PC-3 (cell line): ENCODE measurements at regions not wholly inside any gene's neighbourhood (a gene's known extent, or its start where the extent isn't known, plus 50 kb on each side); places are given as distances from the start of the nearest gene placed in this dataset.

Source experiments
- EZH2 ChIP-seq: fragments of 300-600 bp; sonication (generic); IDR thresholded peaks from one replicate; pipeline ENCODE4 v1.6.1; 2017; ENCODE audit warnings: antibody characterized with exemption, mild to moderate bottlenecking, low read length; ENCODE audit not compliant: unreplicated experiment
- TF ChIP-seq, protein P1 (sequence below): fragments of 300-600 bp; sonication (generic); conservative IDR thresholded peaks from 2 replicates; pipeline ENCODE4 v1.5.1; 2017; ENCODE audit warnings: antibody characterized with exemption, low read depth, mild to moderate bottlenecking, low read length

DNA sequence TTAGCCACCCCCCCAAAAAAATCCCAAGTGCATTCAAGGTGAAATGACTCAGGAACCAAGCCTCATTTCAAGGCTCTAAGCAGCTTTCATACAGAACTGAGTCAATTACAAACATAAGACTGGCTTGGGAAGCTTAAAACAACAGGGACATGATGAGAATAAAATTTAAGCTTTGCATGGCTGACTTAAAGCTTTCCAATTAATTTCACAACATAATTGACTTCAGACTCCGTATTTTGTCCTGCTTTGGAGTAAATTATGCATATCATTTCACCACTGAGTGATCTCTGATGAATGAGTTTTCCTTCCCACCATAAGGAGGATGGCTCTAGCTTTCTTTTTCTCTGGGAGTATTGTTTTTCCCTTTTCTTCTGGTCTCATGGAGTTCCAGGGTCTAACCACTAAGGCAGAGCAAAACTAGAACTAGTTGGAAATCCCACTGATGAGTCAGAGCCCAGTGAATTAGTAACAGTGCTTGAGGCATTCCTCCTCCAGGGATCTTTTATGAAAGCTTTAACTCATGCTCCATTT is 72.8 kb downstream of the XCL2 start:
- TF ChIP-seq, protein P1, sequence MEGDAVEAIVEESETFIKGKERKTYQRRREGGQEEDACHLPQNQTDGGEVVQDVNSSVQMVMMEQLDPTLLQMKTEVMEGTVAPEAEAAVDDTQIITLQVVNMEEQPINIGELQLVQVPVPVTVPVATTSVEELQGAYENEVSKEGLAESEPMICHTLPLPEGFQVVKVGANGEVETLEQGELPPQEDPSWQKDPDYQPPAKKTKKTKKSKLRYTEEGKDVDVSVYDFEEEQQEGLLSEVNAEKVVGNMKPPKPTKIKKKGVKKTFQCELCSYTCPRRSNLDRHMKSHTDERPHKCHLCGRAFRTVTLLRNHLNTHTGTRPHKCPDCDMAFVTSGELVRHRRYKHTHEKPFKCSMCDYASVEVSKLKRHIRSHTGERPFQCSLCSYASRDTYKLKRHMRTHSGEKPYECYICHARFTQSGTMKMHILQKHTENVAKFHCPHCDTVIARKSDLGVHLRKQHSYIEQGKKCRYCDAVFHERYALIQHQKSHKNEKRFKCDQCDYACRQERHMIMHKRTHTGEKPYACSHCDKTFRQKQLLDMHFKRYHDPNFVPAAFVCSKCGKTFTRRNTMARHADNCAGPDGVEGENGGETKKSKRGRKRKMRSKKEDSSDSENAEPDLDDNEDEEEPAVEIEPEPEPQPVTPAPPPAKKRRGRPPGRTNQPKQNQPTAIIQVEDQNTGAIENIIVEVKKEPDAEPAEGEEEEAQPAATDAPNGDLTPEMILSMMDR: no peak
- TF ChIP-seq EZH2: no peak
